H9 (cell line): ENCODE measurements at regions not wholly inside any gene's neighbourhood (a gene's known extent, or its start where the extent isn't known, plus 50 kb on each side); places are given as distances from the start of the nearest gene placed in this dataset.

Source experiments
- DNase-seq: peaks from one replicate; pipeline ENCODE4 v3.0.0-alpha.2; 2017
- H2AFZ ChIP-seq: one replicate; pipeline ENCODE4 v1.6.1; 2013; ENCODE audit warnings: mild to moderate bottlenecking, low read length, control low read depth, moderate library complexity
- H2AK5ac ChIP-seq: 2 replicates; pipeline ENCODE4 v1.6.1; 2013; ENCODE audit warnings: low read length, control low read depth, mixed read lengths; ENCODE audit not compliant: insufficient read length
- H2BK120ac ChIP-seq: one replicate; pipeline ENCODE4 v1.6.1; 2013; ENCODE audit warnings: low read depth, mild to moderate bottlenecking, low read length, control low read depth, inconsistent platforms; ENCODE audit not compliant: poor library complexity, severe bottlenecking
- H2BK12ac ChIP-seq: 2 replicates; pipeline ENCODE4 v1.6.1; 2013; ENCODE audit warnings: low read length, control low read depth, mixed read lengths, low read depth; ENCODE audit not compliant: insufficient read length
- H2BK15ac ChIP-seq: 2 replicates; pipeline ENCODE4 v1.6.1; 2013; ENCODE audit warnings: low read depth, low read length, control low read depth
- H2BK20ac ChIP-seq: one replicate; pipeline ENCODE4 v1.6.1; 2013; ENCODE audit warnings: low read depth, mild to moderate bottlenecking, low read length, control low read depth, inconsistent platforms; ENCODE audit not compliant: poor library complexity, severe bottlenecking
- H2BK5ac ChIP-seq: 2 replicates; pipeline ENCODE4 v1.6.1; 2013; ENCODE audit warnings: low read length, control low read depth, mixed read lengths; ENCODE audit not compliant: insufficient read length
- H3K14ac ChIP-seq: 2 replicates; pipeline ENCODE4 v1.6.1; 2013; ENCODE audit warnings: low read length, control low read depth; ENCODE audit not compliant: insufficient read depth
- H3K18ac ChIP-seq: 2 replicates; pipeline ENCODE4 v1.6.1; 2013; ENCODE audit warnings: low read depth, mild to moderate bottlenecking, mixed read lengths, low read length, control low read depth; ENCODE audit not compliant: insufficient read length
- H3K23ac ChIP-seq: 2 replicates; pipeline ENCODE4 v1.6.1; 2013; ENCODE audit warnings: low read length, control low read depth, mixed read lengths, low read depth; ENCODE audit not compliant: insufficient read length
- H3K23me2 ChIP-seq: 2 replicates; pipeline ENCODE4 v1.6.1; 2013; ENCODE audit warnings: low read depth, mild to moderate bottlenecking, mixed read lengths, low read length, control low read depth; ENCODE audit not compliant: insufficient read length, poor library complexity, severe bottlenecking
- H3K27ac ChIP-seq: 2 replicates; pipeline ENCODE4 v1.5.1; 2013; ENCODE audit warnings: low read length, control low read depth, mixed read lengths, low read depth; ENCODE audit not compliant: insufficient read length
- H3K27me3 ChIP-seq: 2 replicates; pipeline ENCODE4 v1.6.1; 2013; ENCODE audit warnings: low read length, control low read depth, inconsistent platforms; ENCODE audit not compliant: insufficient read depth
- H3K4ac ChIP-seq: 2 replicates; pipeline ENCODE4 v1.6.1; 2013; ENCODE audit warnings: low read depth, mild to moderate bottlenecking, control low read depth, inconsistent platforms, low read length, moderate library complexity
- H3K4me1 ChIP-seq: 2 replicates; pipeline ENCODE4 v1.6.1; 2013; ENCODE audit warnings: low read length, control low read depth, inconsistent platforms; ENCODE audit not compliant: insufficient read depth
- H3K4me2 ChIP-seq: 2 replicates; pipeline ENCODE4 v1.6.1; 2013; ENCODE audit warnings: low read length, control low read depth, mixed read lengths; ENCODE audit not compliant: insufficient read length, insufficient read depth
- H3K56ac ChIP-seq: 2 replicates; pipeline ENCODE4 v1.6.1; 2013; ENCODE audit warnings: low read depth, mild to moderate bottlenecking, mixed read lengths, low read length, control low read depth; ENCODE audit not compliant: insufficient read length
- H3K79me1 ChIP-seq: 2 replicates; pipeline ENCODE4 v1.6.1; 2013; ENCODE audit warnings: low read depth, mild to moderate bottlenecking, moderate library complexity, low read length, control low read depth, inconsistent platforms; ENCODE audit not compliant: insufficient read depth, poor library complexity, severe bottlenecking
- H3K79me2 ChIP-seq: 2 replicates; pipeline ENCODE4 v1.6.1; 2013; ENCODE audit warnings: low read length, control low read depth, inconsistent platforms; ENCODE audit not compliant: insufficient read depth
- H3K9ac ChIP-seq: 2 replicates; pipeline ENCODE4 v1.6.1; 2013; ENCODE audit warnings: low read length, control low read depth, mixed read lengths; ENCODE audit not compliant: insufficient read length; ENCODE audit errors: extremely low read depth
- H3K9me3 ChIP-seq: one replicate; pipeline ENCODE4 v1.6.1; 2013; ENCODE audit warnings: low read depth, low read length, inconsistent platforms; ENCODE audit not compliant: control insufficient read depth
- H3T11ph ChIP-seq: one replicate; pipeline ENCODE4 v1.6.1; 2013; ENCODE audit warnings: mild to moderate bottlenecking, low read length, control low read depth, inconsistent platforms
- H4K20me1 ChIP-seq: one replicate; pipeline ENCODE4 v1.6.1; 2013; ENCODE audit not compliant: control insufficient read depth, insufficient read length, insufficient read depth
- H4K5ac ChIP-seq: 2 replicates; pipeline ENCODE4 v1.6.1; 2013; ENCODE audit warnings: low read depth, mild to moderate bottlenecking, mixed read lengths, low read length, control low read depth; ENCODE audit not compliant: insufficient read length
- H4K8ac ChIP-seq: replicated peaks from 2 replicates; pipeline ENCODE4 v1.6.1; 2013; ENCODE audit warnings: low read length, control low read depth, mixed read lengths, low read depth; ENCODE audit not compliant: insufficient read length
- H4K91ac ChIP-seq: 2 replicates; pipeline ENCODE4 v1.6.1; 2013; ENCODE audit warnings: low read depth, mild to moderate bottlenecking, moderate library complexity, mixed read lengths, low read length, control low read depth; ENCODE audit not compliant: insufficient read length
- H3K27ac Mint-ChIP-seq, 3 experiments: 2 replicates in 2 of 3; 3 replicates in 1 of 3; pipeline ENCODE4 v1.8.0; 2020 to 2021; ENCODE audit warnings: mixed read lengths in 3 of 3, mild to moderate bottlenecking in 1 of 3, moderate library complexity in 1 of 3
- H3K27me3 Mint-ChIP-seq: 2 replicates; pipeline ENCODE4 v1.8.0; 2021; ENCODE audit warnings: low read depth, mild to moderate bottlenecking, moderate library complexity, mixed read lengths
- H3K36me3 Mint-ChIP-seq, 3 experiments: 2 replicates in 2 of 3; 3 replicates in 1 of 3; pipeline ENCODE4 v1.8.0; 2020 to 2021; ENCODE audit warnings: low read depth in 3 of 3, mixed read lengths in 3 of 3; ENCODE audit not compliant: insufficient read depth in 1 of 3
- H3K4me1 Mint-ChIP-seq, 2 experiments: 2 replicates each; pipeline ENCODE4 v1.8.0; 2020; ENCODE audit warnings: mixed read lengths in 2 of 2
- H3K4me3 Mint-ChIP-seq, 2 experiments: 2 replicates in 1 of 2; 3 replicates in 1 of 2; pipeline ENCODE4 v1.8.0; 2020 to 2021; ENCODE audit warnings: mild to moderate bottlenecking in 2 of 2, mixed read lengths in 2 of 2, moderate library complexity in 1 of 2
- H3K9me3 Mint-ChIP-seq, 2 experiments: 2 replicates in 1 of 2; 3 replicates in 1 of 2; pipeline ENCODE4 v1.8.0; 2020; ENCODE audit warnings: mild to moderate bottlenecking in 2 of 2, mixed read lengths in 2 of 2, moderate library complexity in 1 of 2
- WGBS: extraction: QIAGEN DNeasy Blood & Tissue Kit; methylation state at CpG from one replicate; pipeline ENCODE4 v1.1.7; 2013; ENCODE audit warnings: missing lambda C conversion rate, low lambda C conversion rate, mixed read lengths; ENCODE audit not compliant: insufficient read length; ENCODE audit errors: extremely low coverage; 5-methylcytosine and 5-hydroxymethylcytosine counted together
- TF ChIP-seq, protein P1 (sequence below): fragments of 200-600 bp; sonication (generic); conservative IDR thresholded peaks from 3 replicates; pipeline ENCODE4 v1.8.0; 2021; ENCODE audit warnings: antibody characterized with exemption, mild to moderate bottlenecking

DNA sequence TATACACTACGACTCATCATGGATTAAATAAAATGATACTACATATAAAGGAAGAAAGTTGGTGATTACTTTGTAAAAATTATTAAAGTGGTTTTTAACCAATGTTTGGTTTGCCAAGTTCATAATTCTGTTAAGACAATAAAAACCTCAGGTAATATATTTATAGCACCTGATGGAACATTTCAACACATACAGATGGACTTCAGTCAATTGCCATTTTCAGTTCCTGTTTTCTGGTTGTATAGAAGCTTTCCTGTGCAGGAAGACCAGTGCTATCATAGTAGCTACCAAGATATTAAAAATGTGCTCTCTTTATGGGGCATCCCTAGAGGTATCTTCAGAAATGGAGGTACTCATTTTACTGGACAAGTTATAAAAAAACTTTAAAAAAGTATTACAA is 1686.4 kb downstream of the GRIK2 start:
- TF ChIP-seq, protein P1, sequence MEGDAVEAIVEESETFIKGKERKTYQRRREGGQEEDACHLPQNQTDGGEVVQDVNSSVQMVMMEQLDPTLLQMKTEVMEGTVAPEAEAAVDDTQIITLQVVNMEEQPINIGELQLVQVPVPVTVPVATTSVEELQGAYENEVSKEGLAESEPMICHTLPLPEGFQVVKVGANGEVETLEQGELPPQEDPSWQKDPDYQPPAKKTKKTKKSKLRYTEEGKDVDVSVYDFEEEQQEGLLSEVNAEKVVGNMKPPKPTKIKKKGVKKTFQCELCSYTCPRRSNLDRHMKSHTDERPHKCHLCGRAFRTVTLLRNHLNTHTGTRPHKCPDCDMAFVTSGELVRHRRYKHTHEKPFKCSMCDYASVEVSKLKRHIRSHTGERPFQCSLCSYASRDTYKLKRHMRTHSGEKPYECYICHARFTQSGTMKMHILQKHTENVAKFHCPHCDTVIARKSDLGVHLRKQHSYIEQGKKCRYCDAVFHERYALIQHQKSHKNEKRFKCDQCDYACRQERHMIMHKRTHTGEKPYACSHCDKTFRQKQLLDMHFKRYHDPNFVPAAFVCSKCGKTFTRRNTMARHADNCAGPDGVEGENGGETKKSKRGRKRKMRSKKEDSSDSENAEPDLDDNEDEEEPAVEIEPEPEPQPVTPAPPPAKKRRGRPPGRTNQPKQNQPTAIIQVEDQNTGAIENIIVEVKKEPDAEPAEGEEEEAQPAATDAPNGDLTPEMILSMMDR: no peak
- H2AK5ac ChIP-seq: no peak overlapping the region
- no peak overlapping the region for H3K56ac ChIP-seq
- no peaks in the 10 kb centered on the region for H3K4me1 ChIP-seq
- H2BK12ac ChIP-seq: no peak overlapping the region
- H3K23me2 ChIP-seq: no peaks in the 10 kb centered on the region
- no peaks in the 10 kb centered on the region for H3K79me2 ChIP-seq
- no peaks in the 10 kb centered on the region for H3K27me3 ChIP-seq
- H3K9ac ChIP-seq: no peak overlapping the region
- H3K4me1 Mint-ChIP-seq: peaks cover 3% of the 10 kb centered on the region in 2 experiments
- no peaks in the 10 kb centered on the region for H3K9me3 ChIP-seq
- H2AFZ ChIP-seq: no peak overlapping the region
- H2BK15ac ChIP-seq: no peak overlapping the region
- H3K9me3 Mint-ChIP-seq: no peaks in the 10 kb centered on the region; a peak in 1 of 5 replicates
- no peak overlapping the region for H4K8ac ChIP-seq
- H4K5ac ChIP-seq: no peak overlapping the region
- H3T11ph ChIP-seq: no peak overlapping the region
- no peak overlapping the region for H2BK120ac ChIP-seq
- no peak overlapping the region for H3K4ac ChIP-seq
- H3K4me3 Mint-ChIP-seq: no peak overlapping the region
- no peaks in the 10 kb centered on the region for H3K36me3 Mint-ChIP-seq
- no peak overlapping the region for H3K23ac ChIP-seq
- H4K20me1 ChIP-seq: no peaks in the 10 kb centered on the region
- H3K27me3 Mint-ChIP-seq: no peaks in the 10 kb centered on the region
- no peak overlapping the region for H3K27ac ChIP-seq
- no peaks in the 10 kb centered on the region for H3K79me1 ChIP-seq
- H2BK5ac ChIP-seq: no peak overlapping the region
- H3K27ac Mint-ChIP-seq: no peak overlapping the region
- H3K18ac ChIP-seq: no peak overlapping the region
- DNase-seq: no peak
- no peak overlapping the region for H3K14ac ChIP-seq
- H3K4me2 ChIP-seq: no peak overlapping the region
- no peak overlapping the region for H4K91ac ChIP-seq
- no CpG with 5 or more reads among the region's 1 CpG for WGBS
- H2BK20ac ChIP-seq: no peak overlapping the region
